GM13977 (cell line): ENCODE measurements at regions not wholly inside any gene's neighbourhood (a gene's known extent, or its start where the extent isn't known, plus 50 kb on each side); places are given as distances from the start of the nearest gene placed in this dataset.

Source experiments
- DNase-seq: peaks from one replicate; pipeline ENCODE4 v3.0.0; 2012; ENCODE audit warnings: low spot score
- in situ Hi-C: fragments of 300-500 bp; cut with MboI; formaldehyde crosslinking; loops from one replicate; pipeline ENCODE4 v1.12.0; 2022; ENCODE audit warnings: low sequenced_read_pairs, low pct_unique_long_range_greater_than_20kb, mixed read lengths, inconsistent platforms; ENCODE audit not compliant: unreplicated experiment
- TF ChIP-seq, protein P1 (sequence below): IDR thresholded peaks from 2 replicates; pipeline ENCODE4 v1.5.1; 2012; ENCODE audit warnings: mild to moderate bottlenecking, control low read depth; ENCODE audit not compliant: insufficient read depth; ENCODE audit errors: extremely low read depth, missing control alignments

DNA sequence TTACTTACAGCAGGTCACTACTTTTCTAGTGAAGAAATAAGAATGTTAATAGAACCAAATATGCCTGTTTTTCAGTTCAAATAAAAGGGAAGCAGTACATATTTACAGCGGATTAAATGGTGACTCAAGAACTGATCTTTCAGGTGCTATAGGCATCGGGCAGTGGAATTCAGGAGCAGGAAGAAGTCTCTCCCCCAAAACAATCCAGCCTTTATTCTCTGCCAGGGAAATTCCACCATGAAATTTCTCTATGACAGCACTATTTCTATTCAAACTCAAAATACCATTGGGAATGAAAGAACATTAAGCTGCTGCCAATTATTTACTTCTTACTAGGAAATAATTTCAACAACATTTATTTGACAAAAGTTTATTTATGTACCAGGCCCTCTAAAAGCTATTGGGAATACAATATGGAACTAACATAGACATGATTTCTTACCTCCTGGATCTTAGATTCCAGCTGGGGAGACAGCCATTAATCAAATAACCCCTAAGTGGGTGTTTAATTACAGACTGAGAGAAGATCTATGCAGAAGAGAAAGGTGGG, 60.3 kb upstream of the KRR1 start:
- in situ Hi-C loops: no loop called here
- TF ChIP-seq, protein P1, sequence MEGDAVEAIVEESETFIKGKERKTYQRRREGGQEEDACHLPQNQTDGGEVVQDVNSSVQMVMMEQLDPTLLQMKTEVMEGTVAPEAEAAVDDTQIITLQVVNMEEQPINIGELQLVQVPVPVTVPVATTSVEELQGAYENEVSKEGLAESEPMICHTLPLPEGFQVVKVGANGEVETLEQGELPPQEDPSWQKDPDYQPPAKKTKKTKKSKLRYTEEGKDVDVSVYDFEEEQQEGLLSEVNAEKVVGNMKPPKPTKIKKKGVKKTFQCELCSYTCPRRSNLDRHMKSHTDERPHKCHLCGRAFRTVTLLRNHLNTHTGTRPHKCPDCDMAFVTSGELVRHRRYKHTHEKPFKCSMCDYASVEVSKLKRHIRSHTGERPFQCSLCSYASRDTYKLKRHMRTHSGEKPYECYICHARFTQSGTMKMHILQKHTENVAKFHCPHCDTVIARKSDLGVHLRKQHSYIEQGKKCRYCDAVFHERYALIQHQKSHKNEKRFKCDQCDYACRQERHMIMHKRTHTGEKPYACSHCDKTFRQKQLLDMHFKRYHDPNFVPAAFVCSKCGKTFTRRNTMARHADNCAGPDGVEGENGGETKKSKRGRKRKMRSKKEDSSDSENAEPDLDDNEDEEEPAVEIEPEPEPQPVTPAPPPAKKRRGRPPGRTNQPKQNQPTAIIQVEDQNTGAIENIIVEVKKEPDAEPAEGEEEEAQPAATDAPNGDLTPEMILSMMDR: no peak
- DNase-seq: no peak

DNA sequence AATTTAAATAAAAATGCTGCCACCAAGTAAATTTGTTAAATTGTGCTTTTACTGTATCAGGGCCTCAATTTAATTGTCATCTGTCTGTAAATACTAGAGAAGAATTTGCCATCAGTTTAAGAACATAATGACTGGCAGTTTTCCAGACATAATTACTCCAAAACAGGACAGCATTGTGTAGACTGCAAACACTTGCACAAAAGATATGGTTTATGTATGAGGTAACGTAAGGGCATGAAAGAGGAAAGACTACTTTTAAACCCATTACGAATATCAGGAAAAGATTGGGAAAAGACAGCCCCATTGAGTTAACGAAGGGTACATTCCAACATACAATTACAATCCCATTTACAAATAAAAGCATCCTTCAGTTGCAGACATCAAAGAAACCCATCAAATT, 59.8 kb upstream of the KRR1 start:
- TF ChIP-seq, protein P1: no peak
- in situ Hi-C loops: no loop called here
- DNase-seq: no peak

GRCh38 chr12:75568801-75569200, 57.4 kb upstream of the KRR1 start:
- in situ Hi-C loops: no loop called here
- DNase-seq: no peak
- TF ChIP-seq, protein P1: no peak

GRCh38 chr12:75568393-75568792, 57.0 kb upstream of the KRR1 start:
- no peak for DNase-seq
- in situ Hi-C loops: no loop called here
- TF ChIP-seq, protein P1: no peak

- DNase-seq: no peak
- TF ChIP-seq, protein P1: no peak
- in situ Hi-C loops: no loop called here
Observed at GRCh38 chr12:75565795-75566194, 54.4 kb upstream of the KRR1 start.

GRCh38 chr12:75564852-75565251, 53.4 kb upstream of the KRR1 start:
- in situ Hi-C loops: no loop called here
- no peak for DNase-seq
- TF ChIP-seq, protein P1: no peak

- TF ChIP-seq, protein P1: no peak
- in situ Hi-C loops: no loop called here
Observed at GRCh38 chr12:75564398-75564797, 53.0 kb upstream of the KRR1 start.

More at GRCh38 chr12:75564398-75564797, 53.0 kb upstream of the KRR1 start:
- no peak for DNase-seq
